ENCODE measurements at regions not wholly inside any gene's neighbourhood (a gene's known extent, or its start where the extent isn't known, plus 50 kb on each side); places are given as distances from the start of the nearest gene placed in this dataset.
"Not testable (repeated sequence)": the region's sequence is repeated elsewhere in the genome, so short reads cannot be mapped to it uniquely, and the experiment has no call there.

DNA sequence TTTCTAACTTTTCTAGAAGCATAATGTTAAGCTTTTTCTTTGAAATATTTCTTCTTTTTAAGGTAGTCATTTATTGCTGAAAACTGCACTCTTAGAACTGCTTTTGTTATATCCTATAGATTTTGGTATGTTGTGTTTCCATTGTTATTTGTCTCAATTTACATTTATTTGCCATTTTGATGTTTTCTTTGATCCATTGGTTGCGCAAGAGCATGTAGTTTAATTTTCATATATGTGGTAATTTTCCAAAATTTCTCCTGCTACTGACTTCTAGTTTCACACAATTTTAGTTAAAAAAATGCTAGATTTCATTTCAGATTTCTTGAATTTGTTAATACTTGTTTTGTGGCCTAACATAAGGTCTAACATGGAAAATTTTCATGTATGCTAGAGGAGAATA is 1029.3 kb upstream of the TYRP1 start:
- H3K27ac ChIP-seq = no peak overlapping the region
- TF ChIP-seq, protein P1, sequence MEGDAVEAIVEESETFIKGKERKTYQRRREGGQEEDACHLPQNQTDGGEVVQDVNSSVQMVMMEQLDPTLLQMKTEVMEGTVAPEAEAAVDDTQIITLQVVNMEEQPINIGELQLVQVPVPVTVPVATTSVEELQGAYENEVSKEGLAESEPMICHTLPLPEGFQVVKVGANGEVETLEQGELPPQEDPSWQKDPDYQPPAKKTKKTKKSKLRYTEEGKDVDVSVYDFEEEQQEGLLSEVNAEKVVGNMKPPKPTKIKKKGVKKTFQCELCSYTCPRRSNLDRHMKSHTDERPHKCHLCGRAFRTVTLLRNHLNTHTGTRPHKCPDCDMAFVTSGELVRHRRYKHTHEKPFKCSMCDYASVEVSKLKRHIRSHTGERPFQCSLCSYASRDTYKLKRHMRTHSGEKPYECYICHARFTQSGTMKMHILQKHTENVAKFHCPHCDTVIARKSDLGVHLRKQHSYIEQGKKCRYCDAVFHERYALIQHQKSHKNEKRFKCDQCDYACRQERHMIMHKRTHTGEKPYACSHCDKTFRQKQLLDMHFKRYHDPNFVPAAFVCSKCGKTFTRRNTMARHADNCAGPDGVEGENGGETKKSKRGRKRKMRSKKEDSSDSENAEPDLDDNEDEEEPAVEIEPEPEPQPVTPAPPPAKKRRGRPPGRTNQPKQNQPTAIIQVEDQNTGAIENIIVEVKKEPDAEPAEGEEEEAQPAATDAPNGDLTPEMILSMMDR (conservative IDR thresholded peaks at IDR 0.05) = no peak

DNA sequence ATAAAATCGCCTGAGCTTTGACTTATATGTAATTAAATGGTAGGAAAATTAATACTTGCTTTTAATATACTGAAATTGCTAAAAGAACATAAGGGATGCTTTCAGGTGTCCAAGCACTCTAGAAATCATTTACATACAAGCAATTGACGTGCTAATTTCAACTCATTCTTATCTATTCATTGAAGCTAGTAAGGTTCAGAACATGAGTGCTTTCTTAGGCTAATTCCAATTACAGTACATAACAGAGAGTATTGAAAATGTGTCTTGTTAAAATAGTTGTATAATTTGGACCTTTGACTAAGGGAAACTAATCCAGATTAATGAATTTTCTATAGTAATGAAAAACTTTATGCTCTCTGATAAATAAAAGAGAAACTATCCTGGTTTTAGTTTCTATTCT is 1016.4 kb upstream of the TYRP1 start:
- H3K27ac ChIP-seq = no peak overlapping the region
- TF ChIP-seq, protein P1 (conservative IDR thresholded peaks at IDR 0.05) = no peak

DNA sequence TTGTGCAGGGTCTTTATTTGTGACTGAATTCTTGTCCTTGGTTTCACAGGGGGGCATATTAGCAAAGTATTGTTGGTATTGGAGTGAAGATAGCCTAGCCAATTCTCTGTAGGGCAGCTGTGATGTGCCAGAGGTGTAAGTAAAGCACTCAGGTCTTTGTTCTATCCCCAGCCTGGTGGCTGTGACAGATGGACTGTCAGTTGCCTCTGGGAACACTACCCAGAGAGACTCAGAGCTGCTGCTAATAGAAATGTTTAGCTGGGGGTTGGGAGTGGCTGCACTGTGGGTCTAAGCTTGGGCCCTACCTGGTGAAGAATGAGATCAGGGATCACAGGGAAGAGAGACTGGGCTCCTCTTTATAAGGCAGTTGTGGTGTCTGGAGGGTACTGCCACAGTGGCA is 1006.5 kb upstream of the TYRP1 start:
- TF ChIP-seq, protein P1 (conservative IDR thresholded peaks at IDR 0.05) = no peak
- H3K27ac ChIP-seq = no peak overlapping the region

DNA sequence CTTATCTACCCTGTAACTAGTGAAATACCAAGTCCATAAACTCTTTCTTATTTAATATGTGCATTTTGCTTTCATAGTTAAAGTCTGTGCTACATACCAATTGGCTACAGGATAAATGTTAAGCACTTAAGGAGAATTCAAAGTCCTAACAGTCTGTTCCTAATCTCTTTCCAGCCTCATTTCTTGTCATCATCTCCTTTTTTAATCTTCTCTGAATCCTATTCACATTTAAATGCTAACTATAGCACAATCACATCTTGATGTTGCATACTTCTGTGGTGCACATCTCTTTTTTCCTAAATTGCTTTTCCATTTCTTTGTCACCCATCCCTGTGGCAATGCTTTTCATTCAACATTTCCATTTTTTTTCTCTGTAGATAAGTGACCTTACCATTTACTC is 996.1 kb upstream of the TYRP1 start:
- no peak overlapping the region for H3K27ac ChIP-seq
- TF ChIP-seq, protein P1 (conservative IDR thresholded peaks at IDR 0.05) = no peak

DNA sequence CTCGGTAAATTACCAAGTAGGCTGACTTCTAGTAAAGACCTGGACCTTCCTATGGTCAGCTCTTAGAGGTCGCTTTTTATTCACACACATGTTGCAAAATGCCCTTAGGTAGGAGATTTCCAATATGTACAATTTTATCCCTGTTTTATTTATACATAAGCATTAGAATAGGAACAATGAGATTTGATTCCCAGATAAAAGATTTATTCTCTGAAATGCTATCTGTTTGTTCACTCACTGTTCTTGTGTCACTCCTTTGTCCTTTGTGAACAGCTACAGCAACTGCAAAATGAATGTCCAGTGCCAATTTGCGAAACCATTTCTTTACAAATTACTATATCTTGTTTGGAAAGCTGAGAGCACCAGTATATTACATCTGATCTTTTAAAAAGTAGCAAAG is 991.5 kb upstream of the TYRP1 start:
- TF ChIP-seq, protein P1 (conservative IDR thresholded peaks at IDR 0.05) = no peak
- no peak overlapping the region for H3K27ac ChIP-seq

DNA sequence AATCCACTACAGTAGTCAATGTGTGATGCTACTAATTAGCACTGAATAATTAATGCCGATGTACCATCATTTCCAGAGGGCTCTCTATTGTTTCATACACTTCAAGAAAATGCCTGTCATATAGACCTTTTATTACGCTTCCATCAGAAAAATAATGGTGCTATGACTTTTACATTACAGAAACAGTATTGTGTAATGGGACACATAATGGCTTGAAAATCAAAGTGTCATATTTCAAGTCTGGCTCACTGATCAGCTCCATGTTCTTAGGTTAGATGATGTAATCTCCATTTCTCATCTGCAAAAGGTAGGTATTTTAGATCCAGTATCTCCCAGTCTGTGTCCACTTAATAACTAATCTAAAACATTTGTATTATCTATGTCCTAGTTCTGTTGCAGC is 990.6 kb upstream of the TYRP1 start:
- TF ChIP-seq, protein P1 (conservative IDR thresholded peaks at IDR 0.05) = no peak
- no peak overlapping the region for H3K27ac ChIP-seq

DNA sequence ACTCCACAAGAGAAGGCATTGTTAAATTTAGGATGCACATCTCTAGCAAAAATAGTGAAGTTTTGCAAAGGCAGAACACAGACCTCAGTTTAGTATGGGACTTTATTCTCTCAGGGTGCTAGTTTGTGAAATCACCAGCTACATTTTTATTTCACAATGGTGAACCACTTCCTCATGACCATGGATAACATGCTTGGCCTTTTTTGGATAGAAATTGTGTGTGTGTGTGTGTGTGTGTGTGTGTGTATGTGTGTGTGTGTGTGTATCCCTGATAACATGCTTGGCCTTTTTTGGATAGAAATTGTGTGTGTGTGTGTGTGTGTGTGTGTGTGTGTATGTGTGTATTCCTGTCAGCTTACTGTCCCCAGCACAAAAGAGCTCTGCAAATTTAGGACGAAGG is 989.0 kb upstream of the TYRP1 start:
- H3K27ac ChIP-seq = not testable (repeated sequence)

DNA sequence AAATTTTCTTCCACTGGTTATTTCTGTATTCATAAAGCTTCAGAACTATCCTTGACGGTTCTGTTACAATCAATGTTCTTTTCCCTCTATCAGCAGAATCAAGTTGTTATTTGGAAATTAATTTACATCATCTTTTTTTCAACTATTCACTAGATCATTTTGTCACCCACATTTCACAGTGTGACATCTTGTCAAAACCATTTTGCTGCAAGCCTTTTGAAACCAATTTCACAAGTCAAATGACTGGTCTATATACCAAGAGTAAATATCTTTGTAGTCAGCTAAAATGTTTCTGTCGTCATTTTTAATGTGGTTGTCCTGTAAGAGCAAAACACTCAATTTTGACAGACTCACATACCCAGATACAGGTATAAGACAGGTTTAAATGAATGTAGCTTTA is 984.3 kb upstream of the TYRP1 start:
- TF ChIP-seq, protein P1 (conservative IDR thresholded peaks at IDR 0.05) = no peak
- H3K27ac ChIP-seq = no peak overlapping the region

All from VCaP (cell line).